HCT116 (cell line): ENCODE measurements at regions not wholly inside any gene's neighbourhood (a gene's known extent, or its start where the extent isn't known, plus 50 kb on each side); places are given as distances from the start of the nearest gene placed in this dataset.

Source experiments
- ATAC-seq: fragments of 200-7000 bp; cut with Tn5 transposase; 2 replicates; pipeline ENCODE4 v1.9.1; 2020; ENCODE audit warnings: mild to moderate bottlenecking, moderate library complexity
- BruUV-seq: library from RNA; stranded (reverse); fragments of 400-500 nt; replicated peaks from 2 replicates; lab custom pipeline; 2021; lab: Mats Ljungman, UMichigan
- CTCF ChIA-PET: fragments of 300-600 bp; sonication (Branson Sonifier 250); formaldehyde crosslinking; loops from one replicate; lab custom pipeline; 2021; ENCODE audit warnings: antibody characterized with exemption; lab: Charles Lee
- POLR2A ChIA-PET: fragments of 300-600, 350-600 bp; sonication (Branson Sonifier 250); formaldehyde crosslinking; loops from one replicate; lab custom pipeline; 2021; ENCODE audit warnings: antibody characterized with exemption; lab: Charles Lee
- RAD21 ChIA-PET, 2 experiments: fragments of 300-600 bp; sonication (Branson Sonifier 250); formaldehyde crosslinking; loops; one replicate each; lab custom pipeline; 2023; ENCODE audit warnings: low total read pairs in 2 of 2; ENCODE audit not compliant: uncharacterized antibody in 2 of 2, unreplicated experiment in 2 of 2, low non-redundant PET in 1 of 2; lab: Charles Lee
- DNase-seq: peaks from one replicate; pipeline ENCODE4 v3.0.0-alpha.2; 2010; ENCODE audit warnings: low read depth, low spot score
- H2AFZ ChIP-seq: fragments of 200-600 bp; shearing (Covaris generic), sonication (generic); 2 replicates; pipeline ENCODE4 v1.6.1; 2017; ENCODE audit warnings: low read depth, mixed run types, mixed read lengths, antibody characterized with exemption, low read length; ENCODE audit not compliant: poor library complexity, severe bottlenecking
- H3K27ac ChIP-seq: 2 replicates; pipeline ENCODE4 v1.5.1; 2012; ENCODE audit warnings: low read depth, low read length
- H3K27me3 ChIP-seq: fragments of 200-600 bp; sonication (generic); 2 replicates; pipeline ENCODE4 v1.6.1; 2016; ENCODE audit warnings: mixed run types, low read length, mixed read lengths; ENCODE audit not compliant: insufficient read depth
- H3K36me3 ChIP-seq, 2 experiments: fragments of 200-500 bp in 1 of 2; fragments of 200-600 bp in 1 of 2; sonication (Bioruptor generic) in 1 of 2; sonication (generic) in 1 of 2; 2 replicates each; pipeline versions ENCODE4 v1.5.1 to v1.6.1; 2014 to 2016; ENCODE audit warnings: low read length in 2 of 2, inconsistent platforms in 1 of 2, mixed read lengths in 1 of 2, mixed run types in 1 of 2; ENCODE audit not compliant: insufficient read depth in 2 of 2, control insufficient read depth in 1 of 2
- H3K4me1 ChIP-seq, 2 experiments: fragments of 200-600 bp in 1 of 2; sonication (generic) in 1 of 2; 2 replicates each; pipeline versions ENCODE4 v1.5.1 to v1.6.1; 2012 to 2017; ENCODE audit warnings: low read length in 2 of 2, inconsistent platforms in 1 of 2, mild to moderate bottlenecking in 1 of 2, mixed read lengths in 1 of 2, mixed run types in 1 of 2, moderate library complexity in 1 of 2; ENCODE audit not compliant: insufficient read depth in 2 of 2, control insufficient read depth in 1 of 2
- H3K4me2 ChIP-seq: fragments of 200-600 bp; sonication (generic); 2 replicates; pipeline ENCODE4 v1.6.1; 2017; ENCODE audit warnings: mixed run types, low read length, mixed read lengths
- H3K4me3 ChIP-seq, 2 experiments: fragments of 200-600 bp in 1 of 2; sonication (generic) in 1 of 2; replicated peaks in 1 of 2; 2 replicates each; pipeline ENCODE4 v1.5.1; 2011 to 2016; ENCODE audit warnings: low read length in 2 of 2, control low read depth in 1 of 2, low read depth in 1 of 2, mild to moderate bottlenecking in 1 of 2, mixed read lengths in 1 of 2, mixed run types in 1 of 2
- H3K79me2 ChIP-seq: fragments of 200-600 bp; sonication (generic); 2 replicates; pipeline ENCODE4 v1.6.1; 2017; ENCODE audit warnings: mild to moderate bottlenecking, mixed run types, low read length, moderate library complexity, mixed read lengths; ENCODE audit not compliant: insufficient read depth
- H3K9ac ChIP-seq: fragments of 200-600 bp; sonication (generic); 2 replicates; pipeline ENCODE4 v1.6.1; 2016; ENCODE audit warnings: low read length, mixed read lengths
- H3K9me2 ChIP-seq: fragments of 200-600 bp; sonication (generic), shearing (Covaris generic); 2 replicates; pipeline ENCODE4 v1.6.1; 2017; ENCODE audit warnings: mixed run types, mild to moderate bottlenecking, moderate library complexity; ENCODE audit not compliant: insufficient read depth
- H3K9me3 ChIP-seq, 2 experiments: fragments of 200-500 bp in 1 of 2; fragments of 200-600 bp in 1 of 2; sonication (Bioruptor generic) in 1 of 2; sonication (generic) in 1 of 2; 2 replicates each; pipeline ENCODE4 v1.6.1; 2014 to 2017; ENCODE audit warnings: low read length in 2 of 2, mixed read lengths in 2 of 2, inconsistent platforms in 1 of 2, low read depth in 1 of 2, mild to moderate bottlenecking in 1 of 2, mixed run types in 1 of 2, moderate library complexity in 1 of 2; ENCODE audit not compliant: control insufficient read depth in 1 of 2, insufficient read depth in 1 of 2
- H4K20me1 ChIP-seq: fragments of 200-600 bp; sonication (generic), shearing (Covaris generic); 2 replicates; pipeline ENCODE4 v1.6.1; 2017; ENCODE audit warnings: mixed run types, mild to moderate bottlenecking, moderate library complexity; ENCODE audit not compliant: insufficient read depth
- ATF3 ChIP-seq: IDR thresholded peaks from 2 replicates; pipeline ENCODE4 v1.6.1; 2012
- CBX3 ChIP-seq: IDR thresholded peaks from 2 replicates; pipeline ENCODE4 v1.6.1; 2012; ENCODE audit warnings: low read depth
- FOSL1 ChIP-seq: IDR thresholded peaks from 2 replicates; pipeline ENCODE4 v1.6.1; 2012; ENCODE audit warnings: low read depth
- SP1 ChIP-seq: IDR thresholded peaks from 2 replicates; pipeline ENCODE4 v1.6.1; 2012; ENCODE audit warnings: low read depth
- SRF ChIP-seq: IDR thresholded peaks from 2 replicates; pipeline ENCODE4 v1.6.1; 2012; ENCODE audit warnings: low read depth
- ZBTB33 ChIP-seq: IDR thresholded peaks from 2 replicates; pipeline ENCODE4 v1.6.1; 2011; ENCODE audit warnings: mild to moderate bottlenecking, low read length, moderate library complexity; ENCODE audit not compliant: insufficient replicate concordance; ENCODE audit errors: extremely low read depth
- ZNF274 ChIP-seq: fragments of 200-500 bp; sonication (Bioruptor generic); IDR thresholded peaks from 2 replicates; pipeline ENCODE4 v1.6.1; 2014; ENCODE audit warnings: mild to moderate bottlenecking, low read depth, low read length, inconsistent platforms
- intact Hi-C: fragments of 100-400 bp; cut with micrococcal nuclease; formaldehyde crosslinking; loops from 2 replicates; pipeline ENCODE4 v1.10.0; 2022
- TF ChIP-seq, protein P1 (sequence below): IDR thresholded peaks from 2 replicates; pipeline ENCODE4 v1.6.1; 2012; ENCODE audit warnings: low read depth

DNA sequence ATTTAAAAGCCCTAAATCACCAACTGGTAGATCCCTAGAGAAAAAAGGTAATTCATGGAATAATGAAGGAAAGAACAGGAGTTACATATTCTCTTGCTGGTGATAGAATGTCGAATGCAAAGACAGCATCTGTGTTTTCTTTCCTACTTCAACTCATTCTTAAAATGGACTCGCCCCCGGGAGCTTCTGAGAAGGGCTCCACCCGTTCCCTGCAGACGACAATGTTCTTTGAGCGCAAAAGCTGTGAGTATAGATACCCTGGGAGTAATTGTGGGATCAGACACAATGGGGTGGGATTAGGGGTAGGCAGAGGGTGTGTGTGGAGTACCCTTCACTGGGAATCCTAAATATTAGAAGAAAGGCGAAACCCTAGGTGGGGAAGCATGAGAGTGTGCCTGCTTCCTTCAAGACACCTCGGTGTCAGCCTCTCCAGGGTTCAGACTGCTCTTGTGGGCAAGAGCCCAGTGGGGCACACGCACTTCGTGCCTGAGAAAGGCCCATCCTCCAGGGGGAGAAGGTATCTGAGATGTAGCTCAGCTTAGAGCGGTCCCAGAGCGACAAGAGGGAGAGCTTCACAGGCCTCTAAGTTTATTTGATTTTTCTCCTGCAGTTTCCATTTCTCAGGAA, 123.3 kb upstream of the DPYD start:
- Histone ChIP-seq H3K4me1 (no peaks in the 10 kb centered on the region), H2AFZ (no peak overlapping the region), H3K9me2 (no peaks in the 10 kb centered on the region; the same call in 1 of the 2 replicates), H4K20me1 (no peaks in the 10 kb centered on the region), H3K9me3 (no peaks in the 10 kb centered on the region), H3K4me2 (no peak overlapping the region), H3K27me3 (no peaks in the 10 kb centered on the region), H3K36me3 (no peaks in the 10 kb centered on the region), H3K9ac (no peak overlapping the region), H3K79me2 (no peaks in the 10 kb centered on the region), H3K27ac (no peak overlapping the region), H3K4me3 (no peak overlapping the region)
- ChIA-PET CTCF (no interaction called here), POLR2A (no interaction called here), RAD21 (no interaction called here)
- ATAC-seq, result no peak
- TF ChIP-seq, protein P1, sequence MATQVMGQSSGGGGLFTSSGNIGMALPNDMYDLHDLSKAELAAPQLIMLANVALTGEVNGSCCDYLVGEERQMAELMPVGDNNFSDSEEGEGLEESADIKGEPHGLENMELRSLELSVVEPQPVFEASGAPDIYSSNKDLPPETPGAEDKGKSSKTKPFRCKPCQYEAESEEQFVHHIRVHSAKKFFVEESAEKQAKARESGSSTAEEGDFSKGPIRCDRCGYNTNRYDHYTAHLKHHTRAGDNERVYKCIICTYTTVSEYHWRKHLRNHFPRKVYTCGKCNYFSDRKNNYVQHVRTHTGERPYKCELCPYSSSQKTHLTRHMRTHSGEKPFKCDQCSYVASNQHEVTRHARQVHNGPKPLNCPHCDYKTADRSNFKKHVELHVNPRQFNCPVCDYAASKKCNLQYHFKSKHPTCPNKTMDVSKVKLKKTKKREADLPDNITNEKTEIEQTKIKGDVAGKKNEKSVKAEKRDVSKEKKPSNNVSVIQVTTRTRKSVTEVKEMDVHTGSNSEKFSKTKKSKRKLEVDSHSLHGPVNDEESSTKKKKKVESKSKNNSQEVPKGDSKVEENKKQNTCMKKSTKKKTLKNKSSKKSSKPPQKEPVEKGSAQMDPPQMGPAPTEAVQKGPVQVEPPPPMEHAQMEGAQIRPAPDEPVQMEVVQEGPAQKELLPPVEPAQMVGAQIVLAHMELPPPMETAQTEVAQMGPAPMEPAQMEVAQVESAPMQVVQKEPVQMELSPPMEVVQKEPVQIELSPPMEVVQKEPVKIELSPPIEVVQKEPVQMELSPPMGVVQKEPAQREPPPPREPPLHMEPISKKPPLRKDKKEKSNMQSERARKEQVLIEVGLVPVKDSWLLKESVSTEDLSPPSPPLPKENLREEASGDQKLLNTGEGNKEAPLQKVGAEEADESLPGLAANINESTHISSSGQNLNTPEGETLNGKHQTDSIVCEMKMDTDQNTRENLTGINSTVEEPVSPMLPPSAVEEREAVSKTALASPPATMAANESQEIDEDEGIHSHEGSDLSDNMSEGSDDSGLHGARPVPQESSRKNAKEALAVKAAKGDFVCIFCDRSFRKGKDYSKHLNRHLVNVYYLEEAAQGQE, result no peak
- TF ChIP-seq ZNF274, result no peak
- TF ChIP-seq FOSL1, result no peak
- TF ChIP-seq ATF3, result no peak
- TF ChIP-seq SRF, result no peak
- TF ChIP-seq CBX3, result no peak
- TF ChIP-seq ZBTB33, result no peak
- TF ChIP-seq SP1, result no peak
- no peak for DNase-seq
- intact Hi-C loops, result no loop called here
- no TSS peak for BruUV-seq
